ENCODE measurements at regions not wholly inside any gene's neighbourhood (a gene's known extent, or its start where the extent isn't known, plus 50 kb on each side); places are given as distances from the start of the nearest gene placed in this dataset.

DNA sequence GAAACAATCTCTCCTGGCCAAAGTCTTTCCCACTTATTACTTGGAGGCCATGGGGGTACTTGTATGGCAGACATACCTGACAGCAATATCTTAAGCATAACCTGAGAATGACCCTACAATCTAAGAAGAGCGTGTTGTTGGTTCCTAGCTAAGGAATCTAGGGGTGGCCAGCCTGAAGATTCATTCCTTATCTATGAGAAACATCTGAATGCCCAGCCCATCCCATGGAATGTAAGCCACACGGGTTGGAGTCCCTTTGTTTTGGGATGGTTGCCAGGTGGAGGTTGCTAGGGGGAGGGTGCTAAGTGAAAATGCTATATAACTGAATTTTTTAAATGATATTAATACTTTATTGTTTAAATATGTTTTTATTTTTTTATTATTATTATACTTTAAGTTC is 725.0 kb downstream of the ETS1 start:
- TF ChIP-seq POLR2AphosphoS5 (IDR thresholded peaks at IDR 0.05; ENCODE audit: low read depth, low read length) (no peak), TAF1 (IDR thresholded peaks at IDR 0.05; ENCODE audit: borderline replicate concordance, low read depth, low read length) (no peak), YY1 (IDR thresholded peaks at IDR 0.05; ENCODE audit: low read depth) (no peak), EZH2phosphoT487 (IDR thresholded peaks at IDR 0.05; ENCODE audit: borderline replicate concordance, low read depth) (no peak), CHD2 (IDR thresholded peaks at IDR 0.05; ENCODE audit: low read length, partially characterized antibody) (no peak)
- TF ChIP-seq, protein P1, sequence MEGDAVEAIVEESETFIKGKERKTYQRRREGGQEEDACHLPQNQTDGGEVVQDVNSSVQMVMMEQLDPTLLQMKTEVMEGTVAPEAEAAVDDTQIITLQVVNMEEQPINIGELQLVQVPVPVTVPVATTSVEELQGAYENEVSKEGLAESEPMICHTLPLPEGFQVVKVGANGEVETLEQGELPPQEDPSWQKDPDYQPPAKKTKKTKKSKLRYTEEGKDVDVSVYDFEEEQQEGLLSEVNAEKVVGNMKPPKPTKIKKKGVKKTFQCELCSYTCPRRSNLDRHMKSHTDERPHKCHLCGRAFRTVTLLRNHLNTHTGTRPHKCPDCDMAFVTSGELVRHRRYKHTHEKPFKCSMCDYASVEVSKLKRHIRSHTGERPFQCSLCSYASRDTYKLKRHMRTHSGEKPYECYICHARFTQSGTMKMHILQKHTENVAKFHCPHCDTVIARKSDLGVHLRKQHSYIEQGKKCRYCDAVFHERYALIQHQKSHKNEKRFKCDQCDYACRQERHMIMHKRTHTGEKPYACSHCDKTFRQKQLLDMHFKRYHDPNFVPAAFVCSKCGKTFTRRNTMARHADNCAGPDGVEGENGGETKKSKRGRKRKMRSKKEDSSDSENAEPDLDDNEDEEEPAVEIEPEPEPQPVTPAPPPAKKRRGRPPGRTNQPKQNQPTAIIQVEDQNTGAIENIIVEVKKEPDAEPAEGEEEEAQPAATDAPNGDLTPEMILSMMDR (IDR thresholded peaks at IDR 0.05): no peak
- TF ChIP-seq, protein P2, sequence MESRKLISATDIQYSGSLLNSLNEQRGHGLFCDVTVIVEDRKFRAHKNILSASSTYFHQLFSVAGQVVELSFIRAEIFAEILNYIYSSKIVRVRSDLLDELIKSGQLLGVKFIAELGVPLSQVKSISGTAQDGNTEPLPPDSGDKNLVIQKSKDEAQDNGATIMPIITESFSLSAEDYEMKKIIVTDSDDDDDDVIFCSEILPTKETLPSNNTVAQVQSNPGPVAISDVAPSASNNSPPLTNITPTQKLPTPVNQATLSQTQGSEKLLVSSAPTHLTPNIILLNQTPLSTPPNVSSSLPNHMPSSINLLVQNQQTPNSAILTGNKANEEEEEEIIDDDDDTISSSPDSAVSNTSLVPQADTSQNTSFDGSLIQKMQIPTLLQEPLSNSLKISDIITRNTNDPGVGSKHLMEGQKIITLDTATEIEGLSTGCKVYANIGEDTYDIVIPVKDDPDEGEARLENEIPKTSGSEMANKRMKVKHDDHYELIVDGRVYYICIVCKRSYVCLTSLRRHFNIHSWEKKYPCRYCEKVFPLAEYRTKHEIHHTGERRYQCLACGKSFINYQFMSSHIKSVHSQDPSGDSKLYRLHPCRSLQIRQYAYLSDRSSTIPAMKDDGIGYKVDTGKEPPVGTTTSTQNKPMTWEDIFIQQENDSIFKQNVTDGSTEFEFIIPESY (IDR thresholded peaks at IDR 0.05; ENCODE audit: borderline replicate concordance, low read depth): no peak

Measured in SK-N-SH (cell line).